GM12874 (cell line): ENCODE measurements at regions not wholly inside any gene's neighbourhood (a gene's known extent, or its start where the extent isn't known, plus 50 kb on each side); places are given as distances from the start of the nearest gene placed in this dataset.

Experiments used
- TF ChIP-seq, protein P1 (sequence below): IDR thresholded peaks from 2 replicates; pipeline ENCODE4 v1.5.1; 2011; ENCODE audit warnings: low read depth, mild to moderate bottlenecking, control low read depth, low read length, moderate library complexity; ENCODE audit not compliant: insufficient read depth

DNA sequence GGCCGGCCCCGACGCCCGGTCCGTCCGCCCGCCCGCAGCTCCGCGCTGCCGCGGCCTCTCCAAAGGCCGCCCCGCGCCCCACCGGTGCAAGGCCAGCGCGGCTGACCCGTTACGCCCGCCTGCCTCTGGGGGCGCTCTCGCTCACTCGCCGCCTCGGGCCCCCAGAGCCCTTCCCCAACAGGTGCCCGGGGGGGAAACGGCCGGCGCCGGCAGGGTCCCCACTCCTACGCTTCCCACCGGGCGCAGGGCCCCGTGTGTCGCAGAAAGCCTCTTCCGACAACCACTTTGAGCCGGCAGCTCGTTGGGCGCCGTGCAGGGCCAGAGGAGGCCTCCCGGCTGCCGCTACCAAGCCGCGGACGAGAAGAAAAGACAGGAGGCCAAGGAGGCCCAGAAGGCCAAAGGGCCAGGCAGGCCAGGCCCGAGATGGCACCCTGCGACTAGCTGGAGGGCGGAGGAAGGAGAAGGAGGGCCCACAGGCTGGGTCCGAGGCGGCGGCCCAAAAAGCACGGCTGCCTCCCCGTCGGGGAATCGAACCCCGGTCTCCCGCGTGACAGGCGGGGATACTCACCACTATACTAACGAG, 64.9 kb upstream of the FCGR2A start:
- TF ChIP-seq, protein P1, sequence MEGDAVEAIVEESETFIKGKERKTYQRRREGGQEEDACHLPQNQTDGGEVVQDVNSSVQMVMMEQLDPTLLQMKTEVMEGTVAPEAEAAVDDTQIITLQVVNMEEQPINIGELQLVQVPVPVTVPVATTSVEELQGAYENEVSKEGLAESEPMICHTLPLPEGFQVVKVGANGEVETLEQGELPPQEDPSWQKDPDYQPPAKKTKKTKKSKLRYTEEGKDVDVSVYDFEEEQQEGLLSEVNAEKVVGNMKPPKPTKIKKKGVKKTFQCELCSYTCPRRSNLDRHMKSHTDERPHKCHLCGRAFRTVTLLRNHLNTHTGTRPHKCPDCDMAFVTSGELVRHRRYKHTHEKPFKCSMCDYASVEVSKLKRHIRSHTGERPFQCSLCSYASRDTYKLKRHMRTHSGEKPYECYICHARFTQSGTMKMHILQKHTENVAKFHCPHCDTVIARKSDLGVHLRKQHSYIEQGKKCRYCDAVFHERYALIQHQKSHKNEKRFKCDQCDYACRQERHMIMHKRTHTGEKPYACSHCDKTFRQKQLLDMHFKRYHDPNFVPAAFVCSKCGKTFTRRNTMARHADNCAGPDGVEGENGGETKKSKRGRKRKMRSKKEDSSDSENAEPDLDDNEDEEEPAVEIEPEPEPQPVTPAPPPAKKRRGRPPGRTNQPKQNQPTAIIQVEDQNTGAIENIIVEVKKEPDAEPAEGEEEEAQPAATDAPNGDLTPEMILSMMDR, result peak; percentile 82

DNA sequence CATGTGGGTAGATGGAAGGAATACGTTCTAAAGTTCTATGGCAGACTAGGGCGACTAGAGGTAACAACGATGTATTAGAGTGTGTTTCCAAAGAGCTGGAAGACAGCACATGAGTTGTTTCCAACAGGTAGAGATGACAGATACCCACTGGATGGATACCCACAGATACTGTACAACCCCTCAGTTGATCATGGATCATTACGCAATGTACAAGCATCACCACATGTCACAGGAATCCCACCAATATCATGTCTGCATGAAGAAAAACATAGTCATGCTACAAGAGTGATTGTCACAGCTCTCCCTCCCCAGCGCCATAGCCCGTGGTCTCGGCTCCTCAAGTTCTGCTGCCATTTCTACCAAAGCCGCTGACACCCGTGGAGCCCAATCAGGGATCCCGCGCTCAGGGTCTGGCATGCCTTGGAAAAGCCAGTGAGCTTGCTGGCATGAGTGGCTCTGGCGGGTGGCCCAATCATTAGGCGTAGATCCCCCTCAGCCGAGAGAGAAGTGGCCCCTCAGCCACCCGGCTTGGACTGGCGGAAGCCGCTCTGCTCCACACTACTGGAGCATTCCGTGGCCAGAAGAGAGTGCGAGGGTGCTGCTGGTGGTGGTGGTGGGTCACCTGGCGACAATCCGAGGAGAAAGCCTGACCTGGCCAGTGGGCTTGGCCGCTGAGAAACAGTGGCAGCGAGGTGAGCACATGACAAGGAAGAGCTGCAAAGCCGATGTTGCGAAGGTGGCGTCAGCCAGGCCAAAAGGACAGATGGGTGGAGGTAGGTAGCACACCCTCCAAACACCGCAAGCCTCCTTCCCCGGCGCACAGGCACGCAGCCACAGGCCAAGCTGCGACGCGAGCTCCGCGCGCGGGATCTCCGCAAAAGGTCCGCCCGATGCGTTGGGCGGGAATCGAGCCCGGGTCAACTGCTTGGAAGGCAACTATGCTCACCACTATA, 65.7 kb upstream of the FCGR2A start:
- TF ChIP-seq, protein P1, result no peak

DNA sequence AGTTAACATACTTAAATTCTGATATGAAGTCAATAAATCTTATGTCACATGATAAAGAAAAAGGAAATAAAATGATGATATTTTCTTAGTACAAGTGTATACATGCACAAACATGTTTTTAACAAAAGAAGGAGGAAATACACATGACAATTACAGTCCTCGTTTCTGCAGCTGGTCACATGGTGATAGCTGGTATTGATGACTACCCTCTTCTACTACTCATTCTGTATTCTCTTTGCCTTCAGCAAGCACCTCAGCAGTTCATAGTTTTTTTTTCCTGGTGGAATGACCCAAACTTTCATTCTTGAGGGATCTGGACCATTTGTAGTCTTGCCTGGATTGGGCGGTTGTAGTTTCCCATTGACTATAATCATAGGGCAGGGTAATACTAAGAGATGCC, 64.4 kb upstream of the CFAP126 start:
- TF ChIP-seq, protein P1, result no peak

DNA sequence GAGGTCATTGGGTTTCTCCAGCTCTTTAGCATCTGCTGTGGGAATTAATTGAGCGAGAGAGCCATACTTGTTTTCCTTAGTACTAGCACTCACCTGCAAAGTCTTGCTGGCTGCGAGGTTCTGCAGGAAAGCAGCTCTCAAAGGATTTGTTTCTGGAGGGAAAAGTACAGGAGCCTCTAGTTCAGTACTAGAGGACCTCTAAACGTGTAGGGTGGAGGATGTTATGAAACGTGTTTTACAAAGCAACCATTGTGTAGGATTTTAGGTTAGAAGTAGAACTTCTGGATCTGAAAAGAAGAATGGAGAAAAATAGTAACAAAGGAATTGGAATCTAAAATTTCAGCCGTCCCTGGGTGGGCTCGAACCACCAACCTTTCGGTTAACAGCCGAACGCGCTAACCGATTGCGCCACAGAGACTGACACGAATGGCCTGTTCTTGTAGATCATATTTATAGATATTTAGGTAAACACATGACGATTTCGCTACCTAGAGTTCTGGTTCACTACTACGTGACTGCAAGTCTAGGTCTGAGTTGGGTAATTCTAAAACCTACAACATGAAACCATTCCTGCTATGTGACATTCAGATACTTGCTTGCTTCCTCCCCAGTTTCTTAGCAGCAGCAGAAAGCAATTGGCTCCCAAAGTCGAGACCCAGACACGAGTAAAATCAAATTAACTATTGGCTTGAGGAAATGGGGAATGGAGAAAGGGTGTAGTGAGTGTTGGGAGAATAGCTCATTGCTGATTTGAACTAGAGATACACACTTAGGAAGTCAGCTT, 60.2 kb upstream of the CFAP126 start:
- TF ChIP-seq, protein P1, result no peak

DNA sequence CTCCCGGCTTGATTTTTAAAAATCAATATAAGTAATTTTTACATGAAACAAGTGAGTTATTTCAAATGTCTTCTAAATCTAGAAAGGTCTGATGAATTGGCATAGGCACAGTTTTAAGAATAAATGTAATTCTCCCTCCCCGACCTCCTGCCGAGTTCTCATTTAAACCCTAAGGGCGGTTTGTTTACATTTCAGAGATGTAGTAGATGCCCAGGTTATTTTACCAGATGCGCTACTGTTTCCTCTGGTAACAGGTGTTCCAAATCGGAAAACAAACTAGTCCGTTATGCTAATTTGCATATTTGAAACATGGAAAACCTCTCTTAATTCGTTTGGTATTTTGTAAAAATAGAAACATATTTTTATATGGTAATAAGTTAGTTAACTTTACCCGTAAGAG, 53.8 kb upstream of the CFAP126 start:
- TF ChIP-seq, protein P1, result no peak

DNA sequence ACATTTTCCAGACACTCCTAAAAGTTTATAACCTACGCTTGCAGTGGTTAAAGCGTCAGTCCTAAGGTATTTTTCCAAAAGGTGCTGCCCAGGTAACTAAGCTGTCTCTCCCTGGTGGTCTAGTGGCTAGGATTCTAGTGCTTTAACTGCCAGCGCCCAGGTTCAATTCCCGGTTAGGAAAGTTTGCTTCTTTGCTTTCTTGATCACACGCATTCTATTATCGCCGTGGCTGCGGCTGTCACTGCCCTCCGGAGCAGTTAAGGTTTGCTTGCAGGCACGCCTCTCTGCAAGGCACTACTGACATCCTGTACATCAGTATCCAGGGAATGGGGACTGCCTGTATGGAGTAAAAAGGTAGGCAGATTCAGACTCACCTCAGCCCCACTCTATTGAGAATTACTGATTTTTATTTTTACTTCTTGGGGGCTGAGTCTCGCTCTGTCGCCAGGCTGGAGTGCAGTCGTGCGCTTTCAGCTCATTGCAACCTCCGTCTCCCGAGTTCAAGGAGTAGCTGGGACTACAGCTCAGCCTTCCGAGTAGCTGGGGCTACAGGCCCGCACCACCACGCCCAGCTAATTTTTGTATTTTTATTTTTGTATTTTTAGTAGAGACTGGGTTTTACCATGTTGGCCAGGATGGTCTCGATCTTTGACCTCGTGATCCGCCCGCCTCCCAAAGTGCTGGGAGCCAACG, 53.2 kb upstream of the CFAP126 start:
- TF ChIP-seq, protein P1, result no peak
